NCI-H2196 treated with DMSO at 0.1 percent for 48 hours (cell line): ENCODE measurements at regions not wholly inside any gene's neighbourhood (a gene's known extent, or its start where the extent isn't known, plus 50 kb on each side); places are given as distances from the start of the nearest gene placed in this dataset.
A peak's percentile ranks its signal among the peaks of the same experiment; 100 is the strongest.

Experiments
- DNase-seq: peaks from one replicate; lab custom pipeline; 2025; ENCODE audit not compliant: unreplicated experiment; lab: John Stamatoyannopoulos, UW

DNA sequence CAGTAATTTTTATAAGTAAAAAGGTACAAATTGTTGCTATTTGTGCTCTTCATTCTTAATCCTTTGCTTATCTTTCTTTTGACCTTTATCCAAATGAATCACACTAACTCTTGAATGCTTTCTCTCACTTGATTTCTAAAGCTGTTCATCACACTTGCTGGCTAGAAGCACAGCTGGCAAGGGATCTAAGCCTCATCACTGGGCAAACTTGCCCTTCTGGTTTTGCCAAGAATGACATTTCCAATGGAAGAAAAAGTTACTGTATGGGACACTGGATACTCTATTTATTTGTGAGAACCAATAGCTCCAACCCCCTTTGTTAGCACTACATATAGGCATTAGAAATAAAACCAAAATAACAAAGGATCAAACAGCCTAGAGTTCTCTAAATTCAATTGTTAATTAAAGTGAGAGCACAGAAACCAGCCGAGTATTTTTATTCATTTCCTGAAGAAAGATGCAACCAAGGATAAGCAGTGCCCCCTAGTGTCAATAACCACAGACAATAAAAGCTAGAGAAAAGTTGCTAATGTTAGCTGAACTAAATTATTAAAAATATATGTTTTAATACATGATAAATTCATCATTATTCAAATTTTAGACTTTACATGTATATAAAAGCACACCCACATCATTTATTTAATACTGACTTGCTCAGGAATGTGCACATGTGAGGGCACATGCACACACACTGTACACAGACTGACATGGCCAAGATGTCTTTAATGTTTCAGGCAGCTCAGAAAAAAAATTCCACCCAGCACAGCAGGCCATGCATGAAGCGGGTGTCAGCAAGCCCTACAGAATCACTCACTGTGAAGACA lies 59.8 kb upstream of the POU5F2 start:
- peak; percentile 28 for DNase-seq

DNA sequence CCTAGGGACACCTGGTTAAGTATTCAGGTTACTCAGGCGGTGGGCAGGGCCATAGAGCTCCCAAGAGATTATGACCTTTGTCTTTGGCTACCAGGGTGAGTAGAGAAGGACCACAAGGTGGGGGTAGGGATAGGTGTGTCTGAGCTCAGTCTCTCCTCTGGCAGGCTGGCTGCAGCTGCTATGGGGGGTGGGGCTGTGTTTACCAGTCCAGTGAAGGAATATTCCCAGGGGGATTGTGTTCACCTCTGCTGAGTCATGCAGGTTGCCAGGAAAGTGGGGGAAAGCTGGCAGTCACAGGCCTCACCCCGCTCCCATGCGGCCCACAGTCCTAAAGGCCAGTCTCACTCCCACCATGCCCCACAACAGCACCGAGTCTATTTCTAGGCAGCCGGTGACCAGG lies 53.6 kb upstream of the POU5F2 start:
- no peak for DNase-seq

DNA sequence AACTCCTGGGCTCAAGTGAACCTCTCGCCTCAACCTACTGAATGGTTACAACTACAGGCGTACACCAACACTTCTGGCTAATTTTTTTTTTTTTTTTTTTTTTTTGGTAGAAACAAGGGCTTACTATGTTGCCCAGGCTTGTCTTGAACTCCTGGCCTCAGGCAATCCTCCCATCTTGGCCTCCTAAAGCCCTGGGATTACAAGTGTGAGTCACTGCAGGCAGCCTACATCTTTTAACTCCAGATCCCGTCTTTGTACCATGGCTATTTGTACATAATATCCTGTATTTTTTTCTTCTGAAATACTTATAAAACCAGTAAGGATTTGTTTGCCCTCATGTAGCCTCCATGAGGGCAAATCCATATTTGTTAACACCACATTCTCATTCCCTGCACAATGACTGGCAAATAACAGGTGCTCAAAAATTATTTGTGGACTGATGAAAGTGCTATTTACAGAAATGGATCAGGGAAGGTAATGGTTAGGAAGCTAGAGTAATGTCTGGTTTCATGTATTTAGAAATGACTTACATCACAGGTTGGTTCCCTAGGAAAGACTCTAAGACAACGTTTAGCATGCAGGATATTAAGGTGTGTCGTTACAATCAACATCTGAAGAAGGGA lies 51.9 kb upstream of the POU5F2 start:
- no peak for DNase-seq

DNA sequence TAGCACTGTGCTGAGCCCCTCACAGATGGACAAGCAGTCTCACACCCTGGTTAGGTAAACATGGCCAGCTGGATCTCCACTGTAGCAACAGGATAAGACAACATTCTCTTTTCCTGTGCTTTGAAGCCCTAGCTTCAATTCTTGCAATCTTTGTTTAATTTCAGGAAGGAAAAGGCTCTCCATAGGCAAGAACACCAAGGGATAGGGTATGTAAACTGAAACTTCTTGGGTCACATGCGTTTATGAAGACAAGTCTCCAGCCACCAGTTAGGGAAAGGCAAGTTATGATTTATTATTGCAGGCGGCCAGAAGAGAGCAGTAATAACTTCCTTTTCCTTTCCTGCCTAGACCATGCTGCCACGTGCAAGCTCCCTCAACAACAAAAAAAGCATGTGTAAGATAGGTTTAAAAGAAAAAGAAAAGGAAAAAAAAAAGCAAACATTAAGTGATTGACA lies 50.1 kb upstream of the POU5F2 start:
- no peak for DNase-seq
